Fibroblast of lung (primary cell): ENCODE measurements at regions not wholly inside any gene's neighbourhood (a gene's known extent, or its start where the extent isn't known, plus 50 kb on each side); places are given as distances from the start of the nearest gene placed in this dataset.

Experiments used
- EZH2 ChIP-seq: IDR thresholded peaks from 2 replicates; pipeline ENCODE4 v1.5.1; 2012; ENCODE audit warnings: low read length, control low read depth, mild to moderate bottlenecking; ENCODE audit errors: missing control alignments
- TF ChIP-seq, protein P1 (sequence below), 2 donors: IDR thresholded peaks in 1 of 2; conservative IDR thresholded peaks in 1 of 2; 1 replicate in 1 of 2; 2 replicates in 1 of 2; pipeline ENCODE4 v1.5.1; 2011 to 2012; ENCODE audit warnings: low read length in 2 of 2, control low read depth in 1 of 2, inconsistent platforms in 1 of 2, low read depth in 1 of 2, mild to moderate bottlenecking in 1 of 2

DNA sequence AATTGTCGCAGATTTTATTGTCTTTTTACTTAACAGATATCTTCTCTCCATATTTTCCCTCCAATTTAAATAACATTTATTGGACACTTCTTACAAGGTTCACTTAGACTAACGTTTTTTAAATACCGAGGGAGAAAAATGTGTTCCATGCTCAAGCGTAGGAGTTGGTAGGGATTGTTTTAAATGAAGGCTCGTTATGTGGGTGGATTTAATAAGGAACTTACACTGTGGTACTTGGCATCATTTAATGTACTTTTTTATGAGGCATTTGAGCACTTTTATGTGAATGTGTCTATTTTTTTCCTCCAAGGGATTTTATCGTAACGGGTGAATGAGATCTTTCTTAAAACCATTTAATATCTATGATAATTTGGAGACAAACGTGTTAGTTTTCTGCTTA lies 125.0 kb upstream of the MTHFD1L start:
- TF ChIP-seq, protein P1, sequence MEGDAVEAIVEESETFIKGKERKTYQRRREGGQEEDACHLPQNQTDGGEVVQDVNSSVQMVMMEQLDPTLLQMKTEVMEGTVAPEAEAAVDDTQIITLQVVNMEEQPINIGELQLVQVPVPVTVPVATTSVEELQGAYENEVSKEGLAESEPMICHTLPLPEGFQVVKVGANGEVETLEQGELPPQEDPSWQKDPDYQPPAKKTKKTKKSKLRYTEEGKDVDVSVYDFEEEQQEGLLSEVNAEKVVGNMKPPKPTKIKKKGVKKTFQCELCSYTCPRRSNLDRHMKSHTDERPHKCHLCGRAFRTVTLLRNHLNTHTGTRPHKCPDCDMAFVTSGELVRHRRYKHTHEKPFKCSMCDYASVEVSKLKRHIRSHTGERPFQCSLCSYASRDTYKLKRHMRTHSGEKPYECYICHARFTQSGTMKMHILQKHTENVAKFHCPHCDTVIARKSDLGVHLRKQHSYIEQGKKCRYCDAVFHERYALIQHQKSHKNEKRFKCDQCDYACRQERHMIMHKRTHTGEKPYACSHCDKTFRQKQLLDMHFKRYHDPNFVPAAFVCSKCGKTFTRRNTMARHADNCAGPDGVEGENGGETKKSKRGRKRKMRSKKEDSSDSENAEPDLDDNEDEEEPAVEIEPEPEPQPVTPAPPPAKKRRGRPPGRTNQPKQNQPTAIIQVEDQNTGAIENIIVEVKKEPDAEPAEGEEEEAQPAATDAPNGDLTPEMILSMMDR (conservative IDR thresholded peaks at IDR 0.05 in 1 of 2, IDR thresholded peaks at IDR 0.05 in 1 of 2; ENCODE audit: low read depth in 1 of 2, low read length in 2 of 2): no peak
- TF ChIP-seq EZH2: no peak
